ENCODE measurements at regions not wholly inside any gene's neighbourhood (a gene's known extent, or its start where the extent isn't known, plus 50 kb on each side); places are given as distances from the start of the nearest gene placed in this dataset.

GRCh38 chr5:42879291-42879690, 67.6 kb upstream of the SELENOP start:
- TF ChIP-seq CTCF (IDR thresholded peaks at IDR 0.05; ENCODE audit: poor library complexity, severe bottlenecking) = no peak
- no peak for ATAC-seq (ENCODE audit: low read depth)
- Histone ChIP-seq H3K36me3 (ENCODE audit: low read depth) (no peaks in the 10 kb centered on the region), H3K27ac (ENCODE audit: poor library complexity, severe bottlenecking) (no peak overlapping the region), H3K4me3 (ENCODE audit: severe bottlenecking) (no peak overlapping the region), H3K27me3 (ENCODE audit: insufficient read depth, poor library complexity, severe bottlenecking) (no peaks in the 10 kb centered on the region), H3K9me3 (ENCODE audit: severe bottlenecking) (no peaks in the 10 kb centered on the region), H3K4me1 (ENCODE audit: insufficient read depth, poor library complexity, severe bottlenecking) (no peaks in the 10 kb centered on the region)
- no peak for DNase-seq (ENCODE audit: low spot score)

- no peaks in the 10 kb centered on the region for H3K36me3 ChIP-seq (ENCODE audit: low read depth)
- no peaks in the 10 kb centered on the region for H3K27me3 ChIP-seq (ENCODE audit: insufficient read depth, poor library complexity, severe bottlenecking)
- TF ChIP-seq CTCF (IDR thresholded peaks at IDR 0.05; ENCODE audit: poor library complexity, severe bottlenecking) = no peak
- H3K9me3 ChIP-seq (ENCODE audit: severe bottlenecking) = no peaks in the 10 kb centered on the region
- no peak overlapping the region for H3K27ac ChIP-seq (ENCODE audit: poor library complexity, severe bottlenecking)
- no peak for ATAC-seq (ENCODE audit: low read depth)
- DNase-seq (ENCODE audit: low spot score) = no peak
- no peaks in the 10 kb centered on the region for H3K4me1 ChIP-seq (ENCODE audit: insufficient read depth, poor library complexity, severe bottlenecking)
- no peak overlapping the region for H3K4me3 ChIP-seq (ENCODE audit: severe bottlenecking)
Measured at GRCh38 chr5:42878550-42878949, 66.9 kb upstream of the SELENOP start.

GRCh38 chr5:42878041-42878440, 66.3 kb upstream of the SELENOP start:
- no peak for ATAC-seq (ENCODE audit: low read depth)
- no peak for TF ChIP-seq CTCF (IDR thresholded peaks at IDR 0.05; ENCODE audit: poor library complexity, severe bottlenecking)
- Histone ChIP-seq H3K4me1 (ENCODE audit: insufficient read depth, poor library complexity, severe bottlenecking) (no peaks in the 10 kb centered on the region), H3K9me3 (ENCODE audit: severe bottlenecking) (no peaks in the 10 kb centered on the region), H3K4me3 (ENCODE audit: severe bottlenecking) (no peak overlapping the region), H3K27ac (ENCODE audit: poor library complexity, severe bottlenecking) (no peak overlapping the region), H3K27me3 (ENCODE audit: insufficient read depth, poor library complexity, severe bottlenecking) (no peaks in the 10 kb centered on the region), H3K36me3 (ENCODE audit: low read depth) (no peaks in the 10 kb centered on the region)
- DNase-seq (ENCODE audit: low spot score) = no peak

- Histone ChIP-seq H3K36me3 (ENCODE audit: low read depth) (no peaks in the 10 kb centered on the region), H3K27me3 (ENCODE audit: insufficient read depth, poor library complexity, severe bottlenecking) (no peaks in the 10 kb centered on the region), H3K27ac (ENCODE audit: poor library complexity, severe bottlenecking) (no peak overlapping the region), H3K4me1 (ENCODE audit: insufficient read depth, poor library complexity, severe bottlenecking) (no peaks in the 10 kb centered on the region), H3K9me3 (ENCODE audit: severe bottlenecking) (no peaks in the 10 kb centered on the region), H3K4me3 (ENCODE audit: severe bottlenecking) (no peak overlapping the region)
- no peak for DNase-seq (ENCODE audit: low spot score)
- ATAC-seq (ENCODE audit: low read depth) = no peak
- TF ChIP-seq CTCF (IDR thresholded peaks at IDR 0.05; ENCODE audit: poor library complexity, severe bottlenecking) = no peak
Measured at GRCh38 chr5:42877431-42877830, 65.7 kb upstream of the SELENOP start.

GRCh38 chr5:42876375-42876844, 64.7 kb upstream of the SELENOP start:
- no peak for DNase-seq (ENCODE audit: low spot score)
- Histone ChIP-seq H3K4me3 (ENCODE audit: severe bottlenecking) (no peak overlapping the region), H3K36me3 (ENCODE audit: low read depth) (no peaks in the 10 kb centered on the region), H3K9me3 (ENCODE audit: severe bottlenecking) (no peaks in the 10 kb centered on the region), H3K4me1 (ENCODE audit: insufficient read depth, poor library complexity, severe bottlenecking) (no peaks in the 10 kb centered on the region), H3K27ac (ENCODE audit: poor library complexity, severe bottlenecking) (no peak overlapping the region), H3K27me3 (ENCODE audit: insufficient read depth, poor library complexity, severe bottlenecking) (no peaks in the 10 kb centered on the region)
- ATAC-seq (ENCODE audit: low read depth) = no peak
- no peak for TF ChIP-seq CTCF (IDR thresholded peaks at IDR 0.05; ENCODE audit: poor library complexity, severe bottlenecking)

Measured in RWPE2 (cell line).